Stimulated activated CD4-positive, alpha-beta T cell treated with anti-CD3 and anti-CD28 coated beads, Interleukin-1b, Interleukin-23, amount 100 ng/mL, for 24 hours (primary cell): ENCODE measurements at regions not wholly inside any gene's neighbourhood (a gene's known extent, or its start where the extent isn't known, plus 50 kb on each side); places are given as distances from the start of the nearest gene placed in this dataset.
"Not testable (repeated sequence)": the region's sequence is repeated elsewhere in the genome, so short reads cannot be mapped to it uniquely, and the experiment has no call there.

Experiments used
- DNase-seq, 4 experiments: peaks; one replicate each; pipeline ENCODE4 v3.0.0-alpha.2; 2020; ENCODE audit warnings: low read depth in 4 of 4, low spot score in 1 of 4

- no peak for DNase-seq
These were observed 302.6 kb upstream of the LYZL1 start for GRCh38 chr10:28986117-28986792.

- DNase-seq, result no peak
These were observed 302.0 kb upstream of the LYZL1 start for GRCh38 chr10:28986856-28987255.

GRCh38 chr10:28987555-28988320 lies 301.1 kb upstream of the LYZL1 start:
- DNase-seq, result no peak

- no peak for DNase-seq
These were observed 299.9 kb upstream of the LYZL1 start for GRCh38 chr10:28988980-28989379.

GRCh38 chr10:28991333-28992270 lies 297.3 kb upstream of the LYZL1 start:
- DNase-seq, result peak in 3 of 4 experiments; percentile 1 to 9 (median 5)

- DNase-seq, result no peak
These were observed 295.8 kb upstream of the LYZL1 start for GRCh38 chr10:28993056-28993455.

- no peak for DNase-seq
These were observed 295.0 kb upstream of the LYZL1 start for GRCh38 chr10:28993861-28994260.

- not testable (repeated sequence) for DNase-seq
These were observed 294.1 kb upstream of the LYZL1 start for GRCh38 chr10:28994802-28995201.

- no peak for DNase-seq
These were observed 293.4 kb upstream of the LYZL1 start for GRCh38 chr10:28995497-28995896.

GRCh38 chr10:28996345-28996744 lies 292.5 kb upstream of the LYZL1 start:
- DNase-seq, result no peak

GRCh38 chr10:28996947-28997551 lies 291.8 kb upstream of the LYZL1 start:
- no peak for DNase-seq

- no peak for DNase-seq
These were observed 291.1 kb upstream of the LYZL1 start for GRCh38 chr10:28997734-28998133.

- no peak for DNase-seq
These were observed 287.1 kb upstream of the LYZL1 start for GRCh38 chr10:29001801-29002200.

- not testable (repeated sequence) for DNase-seq
These were observed 285.9 kb upstream of the LYZL1 start for GRCh38 chr10:29003014-29003413.

- DNase-seq, result no peak
These were observed 282.9 kb upstream of the LYZL1 start for GRCh38 chr10:29005988-29006387.

- no peak for DNase-seq
These were observed 281.5 kb upstream of the LYZL1 start for GRCh38 chr10:29007370-29007747.

GRCh38 chr10:29007748-29008610 lies 280.9 kb upstream of the LYZL1 start:
- DNase-seq, result no peak

- no peak for DNase-seq
These were observed 279.4 kb upstream of the LYZL1 start for GRCh38 chr10:29009464-29009863.

GRCh38 chr10:29011516-29011915 lies 277.4 kb upstream of the LYZL1 start:
- no peak for DNase-seq

GRCh38 chr10:29012926-29013554 lies 275.8 kb upstream of the LYZL1 start:
- no peak for DNase-seq
